WTC11 (cell line): ENCODE measurements at regions not wholly inside any gene's neighbourhood (a gene's known extent, or its start where the extent isn't known, plus 50 kb on each side); places are given as distances from the start of the nearest gene placed in this dataset.

Experiments used
- NFYB ChIP-seq: sonication (generic); formaldehyde crosslinking; conservative IDR thresholded peaks from 2 replicates; pipeline ENCODE4 v1.8.0; 2022; ENCODE audit warnings: low read depth, missing genetic modification reagents
- SOX15 ChIP-seq: fragments of 250-450 bp; sonication (Bioruptor Pico); IDR thresholded peaks from 2 replicates; pipeline ENCODE4 v1.9.0; 2021; ENCODE audit warnings: mild to moderate bottlenecking
- TF ChIP-seq, protein P1 (sequence below): fragments of 200-600 bp; IDR thresholded peaks from 2 replicates; pipeline ENCODE4 v1.8.0; 2022; ENCODE audit warnings: antibody characterized with exemption

- no peak for TF ChIP-seq SOX15 (CRISPR knock-in tag)
- no peak for TF ChIP-seq NFYB (CRISPR knock-in tag)
- TF ChIP-seq, protein P1, sequence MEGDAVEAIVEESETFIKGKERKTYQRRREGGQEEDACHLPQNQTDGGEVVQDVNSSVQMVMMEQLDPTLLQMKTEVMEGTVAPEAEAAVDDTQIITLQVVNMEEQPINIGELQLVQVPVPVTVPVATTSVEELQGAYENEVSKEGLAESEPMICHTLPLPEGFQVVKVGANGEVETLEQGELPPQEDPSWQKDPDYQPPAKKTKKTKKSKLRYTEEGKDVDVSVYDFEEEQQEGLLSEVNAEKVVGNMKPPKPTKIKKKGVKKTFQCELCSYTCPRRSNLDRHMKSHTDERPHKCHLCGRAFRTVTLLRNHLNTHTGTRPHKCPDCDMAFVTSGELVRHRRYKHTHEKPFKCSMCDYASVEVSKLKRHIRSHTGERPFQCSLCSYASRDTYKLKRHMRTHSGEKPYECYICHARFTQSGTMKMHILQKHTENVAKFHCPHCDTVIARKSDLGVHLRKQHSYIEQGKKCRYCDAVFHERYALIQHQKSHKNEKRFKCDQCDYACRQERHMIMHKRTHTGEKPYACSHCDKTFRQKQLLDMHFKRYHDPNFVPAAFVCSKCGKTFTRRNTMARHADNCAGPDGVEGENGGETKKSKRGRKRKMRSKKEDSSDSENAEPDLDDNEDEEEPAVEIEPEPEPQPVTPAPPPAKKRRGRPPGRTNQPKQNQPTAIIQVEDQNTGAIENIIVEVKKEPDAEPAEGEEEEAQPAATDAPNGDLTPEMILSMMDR = no peak
These were observed 76.2 kb upstream of the STAM2 start for GRCh38 chr2:152251811-152252210.
